ENCODE measurements at regions not wholly inside any gene's neighbourhood (a gene's known extent, or its start where the extent isn't known, plus 50 kb on each side); places are given as distances from the start of the nearest gene placed in this dataset.

- no peak overlapping the region for H3K4me3 ChIP-seq (ENCODE audit: low read length)
- TF ChIP-seq CTCF (IDR thresholded peaks at IDR 0.05; ENCODE audit: insufficient read depth, low read depth, low read length, missing control alignments), result no peak
Observed at GRCh38 chr18:30409120-30409519, 633.4 kb downstream of the DSC3 start.

GRCh38 chr18:30406728-30407127, 635.8 kb downstream of the DSC3 start:
- DNase-seq (ENCODE audit: low read depth), result peak; percentile 70
- no peak for TF ChIP-seq CTCF (IDR thresholded peaks at IDR 0.05; ENCODE audit: insufficient read depth, low read depth, low read length, missing control alignments)

More at GRCh38 chr18:30409120-30409519, 633.4 kb downstream of the DSC3 start:
- no peak for DNase-seq (ENCODE audit: low read depth)

GRCh38 chr18:30405038-30405437, 637.5 kb downstream of the DSC3 start:
- no peak for TF ChIP-seq CTCF (IDR thresholded peaks at IDR 0.05; ENCODE audit: insufficient read depth, low read depth, low read length, missing control alignments)
- no peak for DNase-seq (ENCODE audit: low read depth)

More at GRCh38 chr18:30406728-30407127, 635.8 kb downstream of the DSC3 start:
- no peak overlapping the region for H3K4me3 ChIP-seq (ENCODE audit: low read length)

GRCh38 chr18:30404422-30404821, 638.1 kb downstream of the DSC3 start:
- no peak for DNase-seq (ENCODE audit: low read depth)
- no peak for TF ChIP-seq CTCF (IDR thresholded peaks at IDR 0.05; ENCODE audit: insufficient read depth, low read depth, low read length, missing control alignments)
- H3K4me3 ChIP-seq (ENCODE audit: low read length), result no peak overlapping the region

More at GRCh38 chr18:30405038-30405437, 637.5 kb downstream of the DSC3 start:
- H3K4me3 ChIP-seq (ENCODE audit: low read length), result no peak overlapping the region

- H3K4me3 ChIP-seq (ENCODE audit: low read length), result no peak overlapping the region
- DNase-seq (ENCODE audit: low read depth), result no peak
- no peak for TF ChIP-seq CTCF (IDR thresholded peaks at IDR 0.05; ENCODE audit: insufficient read depth, low read depth, low read length, missing control alignments)
Observed at GRCh38 chr18:30403278-30403677, 639.3 kb downstream of the DSC3 start.

- no peak for TF ChIP-seq CTCF (IDR thresholded peaks at IDR 0.05; ENCODE audit: insufficient read depth, low read depth, low read length, missing control alignments)
- DNase-seq (ENCODE audit: low read depth), result peak; percentile 71
- H3K4me3 ChIP-seq (ENCODE audit: low read length), result no peak overlapping the region
Observed at GRCh38 chr18:30387401-30387800, 655.1 kb downstream of the DSC3 start.

GRCh38 chr18:30386624-30387023, 655.9 kb downstream of the DSC3 start:
- no peak overlapping the region for H3K4me3 ChIP-seq (ENCODE audit: low read length)
- no peak for TF ChIP-seq CTCF (IDR thresholded peaks at IDR 0.05; ENCODE audit: insufficient read depth, low read depth, low read length, missing control alignments)

More at GRCh38 chr18:30386624-30387023, 655.9 kb downstream of the DSC3 start:
- DNase-seq (ENCODE audit: low read depth), result no peak
